Parathyroid adenoma (tissue), 2 donors: ENCODE measurements at regions not wholly inside any gene's neighbourhood (a gene's known extent, or its start where the extent isn't known, plus 50 kb on each side); places are given as distances from the start of the nearest gene placed in this dataset.
A peak's percentile ranks its signal among the peaks of the same experiment; 100 is the strongest.

ENCODE experiments used
- H2AFZ ChIP-seq: fragments of 300-600 bp; sonication (generic); one replicate; pipeline ENCODE4 v1.7.0; 2017; ENCODE audit warnings: antibody characterized with exemption, mild to moderate bottlenecking
- H3K27ac ChIP-seq: fragments of 300-600 bp; sonication (generic); one replicate; pipeline ENCODE4 v1.7.0; 2017
- H3K27me3 ChIP-seq: fragments of 300-600 bp; sonication (generic); one replicate; pipeline ENCODE4 v1.7.0; 2017; ENCODE audit warnings: low read length; ENCODE audit not compliant: control insufficient read depth, insufficient read depth
- H3K36me3 ChIP-seq: fragments of 300-600 bp; sonication (generic); one replicate; pipeline ENCODE4 v1.7.0; 2017; ENCODE audit warnings: low read length; ENCODE audit not compliant: control insufficient read depth, insufficient read depth
- H3K4me1 ChIP-seq: fragments of 300-600 bp; sonication (generic); one replicate; pipeline ENCODE4 v1.7.0; 2017; ENCODE audit warnings: control low read depth
- H3K4me2 ChIP-seq: fragments of 300-600 bp; sonication (generic); one replicate; pipeline ENCODE4 v1.7.0; 2017; ENCODE audit warnings: low read length
- H3K4me3 ChIP-seq: fragments of 300-600 bp; sonication (generic); one replicate; pipeline ENCODE4 v1.7.0; 2017; ENCODE audit warnings: low read depth, low read length
- H3K79me2 ChIP-seq: fragments of 300-600 bp; sonication (generic); one replicate; pipeline ENCODE4 v1.7.0; 2017; ENCODE audit warnings: control low read depth
- H3K9ac ChIP-seq: fragments of 300-600 bp; sonication (generic); one replicate; pipeline ENCODE4 v1.7.0; 2017; ENCODE audit warnings: mild to moderate bottlenecking
- H3K9me3 ChIP-seq: fragments of 300-600 bp; sonication (generic); one replicate; pipeline ENCODE4 v1.7.0; 2017; ENCODE audit warnings: low read length; ENCODE audit not compliant: control insufficient read depth
- TF ChIP-seq, protein P1 (sequence below): fragments of 300-600 bp; sonication (generic); IDR thresholded peaks from one replicate; pipeline ENCODE4 v1.7.0; 2017; ENCODE audit warnings: antibody characterized with exemption, mild to moderate bottlenecking
- donor health status: primary hyperparathyroidism.

DNA sequence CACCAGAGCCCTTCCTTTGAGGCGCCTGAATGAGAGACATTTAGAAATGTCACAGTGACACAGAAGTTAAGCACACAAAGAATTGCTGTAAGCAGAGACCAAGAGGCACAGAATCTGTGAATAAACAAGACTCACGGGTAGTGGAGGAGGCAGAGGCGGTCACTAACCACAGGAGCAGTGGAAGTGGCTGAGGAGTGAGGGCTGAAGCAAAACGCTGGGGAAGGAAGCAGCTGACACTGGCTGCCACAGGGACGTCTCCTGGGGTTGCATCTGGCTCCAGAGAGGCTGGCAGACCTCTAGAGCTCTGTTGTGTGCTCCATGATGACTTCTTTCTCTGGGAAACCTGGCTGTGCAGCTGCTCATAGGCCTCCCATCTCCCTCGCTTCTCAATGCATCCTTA is 65.0 kb upstream of the SLC2A12 start:
- TF ChIP-seq, protein P1, sequence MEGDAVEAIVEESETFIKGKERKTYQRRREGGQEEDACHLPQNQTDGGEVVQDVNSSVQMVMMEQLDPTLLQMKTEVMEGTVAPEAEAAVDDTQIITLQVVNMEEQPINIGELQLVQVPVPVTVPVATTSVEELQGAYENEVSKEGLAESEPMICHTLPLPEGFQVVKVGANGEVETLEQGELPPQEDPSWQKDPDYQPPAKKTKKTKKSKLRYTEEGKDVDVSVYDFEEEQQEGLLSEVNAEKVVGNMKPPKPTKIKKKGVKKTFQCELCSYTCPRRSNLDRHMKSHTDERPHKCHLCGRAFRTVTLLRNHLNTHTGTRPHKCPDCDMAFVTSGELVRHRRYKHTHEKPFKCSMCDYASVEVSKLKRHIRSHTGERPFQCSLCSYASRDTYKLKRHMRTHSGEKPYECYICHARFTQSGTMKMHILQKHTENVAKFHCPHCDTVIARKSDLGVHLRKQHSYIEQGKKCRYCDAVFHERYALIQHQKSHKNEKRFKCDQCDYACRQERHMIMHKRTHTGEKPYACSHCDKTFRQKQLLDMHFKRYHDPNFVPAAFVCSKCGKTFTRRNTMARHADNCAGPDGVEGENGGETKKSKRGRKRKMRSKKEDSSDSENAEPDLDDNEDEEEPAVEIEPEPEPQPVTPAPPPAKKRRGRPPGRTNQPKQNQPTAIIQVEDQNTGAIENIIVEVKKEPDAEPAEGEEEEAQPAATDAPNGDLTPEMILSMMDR: no peak
- H3K9ac ChIP-seq: no peak overlapping the region

GRCh38 chr6:134115715-134116074 is 63.3 kb upstream of the SLC2A12 start:
- Histone ChIP-seq H3K9ac (no peak overlapping the region), H3K36me3 (no peaks in the 10 kb centered on the region), H3K27me3 (no peaks in the 10 kb centered on the region), H3K4me2 (no peak overlapping the region), H3K9me3 (no peaks in the 10 kb centered on the region), H3K4me3 (no peak overlapping the region), H3K79me2 (no peaks in the 10 kb centered on the region), H3K27ac (no peak overlapping the region), H2AFZ (no peak overlapping the region), H3K4me1 (peaks cover 11% of the 10 kb centered on the region)
- TF ChIP-seq, protein P1: no peak

More for the DNA sequence above, 65.0 kb upstream of the SLC2A12 start:
- no peak overlapping the region for H3K4me3 ChIP-seq
- H3K36me3 ChIP-seq: no peaks in the 10 kb centered on the region
- no peaks in the 10 kb centered on the region for H3K79me2 ChIP-seq
- H3K4me2 ChIP-seq: peak overlapping the region; percentile 11
- H3K27ac ChIP-seq: peak overlapping the region; percentile 45
- peak overlapping the region; percentile 83 for H2AFZ ChIP-seq
- H3K9me3 ChIP-seq: no peaks in the 10 kb centered on the region
- no peaks in the 10 kb centered on the region for H3K27me3 ChIP-seq
- H3K4me1 ChIP-seq: peaks cover 11% of the 10 kb centered on the region

- no peak overlapping the region for H3K4me2 ChIP-seq
- no peaks in the 10 kb centered on the region for H3K36me3 ChIP-seq
- H3K4me3 ChIP-seq: no peak overlapping the region
- H3K9ac ChIP-seq: no peak overlapping the region
- TF ChIP-seq, protein P1: no peak
- H2AFZ ChIP-seq: no peak overlapping the region
- no peak overlapping the region for H3K27ac ChIP-seq
- no peaks in the 10 kb centered on the region for H3K27me3 ChIP-seq
- no peaks in the 10 kb centered on the region for H3K79me2 ChIP-seq
- H3K9me3 ChIP-seq: no peaks in the 10 kb centered on the region
- H3K4me1 ChIP-seq: peaks cover 11% of the 10 kb centered on the region
Observed at GRCh38 chr6:134114918-134115714, 62.7 kb upstream of the SLC2A12 start.

DNA sequence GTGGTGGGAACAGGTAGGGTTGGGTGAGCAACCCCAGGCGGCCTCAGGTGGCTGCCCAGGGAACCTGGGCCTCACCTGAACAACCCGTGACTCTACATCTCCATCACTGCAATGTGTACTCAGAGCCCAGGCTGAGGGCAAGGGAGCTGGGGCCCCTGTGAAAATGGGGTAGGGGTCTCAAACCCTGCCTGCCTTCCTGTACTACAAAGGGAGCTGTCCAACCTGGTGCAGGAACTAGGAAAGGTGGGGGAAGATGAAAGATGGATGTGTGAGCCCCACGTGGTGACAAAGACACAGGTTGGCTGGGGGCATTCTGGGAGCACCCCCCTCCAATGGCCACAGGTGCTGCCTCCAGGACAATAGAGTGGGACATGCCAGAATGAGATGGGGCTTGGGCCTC is 62.1 kb upstream of the SLC2A12 start:
- Histone ChIP-seq H3K27ac (no peak overlapping the region), H3K4me1 (peaks cover 11% of the 10 kb centered on the region), H3K9ac (no peak overlapping the region), H2AFZ (no peak overlapping the region), H3K27me3 (no peaks in the 10 kb centered on the region), H3K79me2 (no peaks in the 10 kb centered on the region), H3K9me3 (no peaks in the 10 kb centered on the region), H3K36me3 (no peaks in the 10 kb centered on the region), H3K4me3 (no peak overlapping the region), H3K4me2 (no peak overlapping the region)
- TF ChIP-seq, protein P1: no peak

- Histone ChIP-seq H3K79me2 (no peaks in the 10 kb centered on the region), H3K36me3 (no peaks in the 10 kb centered on the region), H2AFZ (no peak overlapping the region), H3K9ac (no peak overlapping the region), H3K27me3 (no peaks in the 10 kb centered on the region), H3K27ac (no peak overlapping the region), H3K4me1 (no peaks in the 10 kb centered on the region), H3K9me3 (no peaks in the 10 kb centered on the region), H3K4me2 (no peak overlapping the region), H3K4me3 (no peak overlapping the region)
- TF ChIP-seq, protein P1: no peak
Observed at GRCh38 chr6:134111726-134112125, 59.3 kb upstream of the SLC2A12 start.
